ENCODE measurements at regions not wholly inside any gene's neighbourhood (a gene's known extent, or its start where the extent isn't known, plus 50 kb on each side); places are given as distances from the start of the nearest gene placed in this dataset.
"Not testable (repeated sequence)": the region's sequence is repeated elsewhere in the genome, so short reads cannot be mapped to it uniquely, and the experiment has no call there.

DNA sequence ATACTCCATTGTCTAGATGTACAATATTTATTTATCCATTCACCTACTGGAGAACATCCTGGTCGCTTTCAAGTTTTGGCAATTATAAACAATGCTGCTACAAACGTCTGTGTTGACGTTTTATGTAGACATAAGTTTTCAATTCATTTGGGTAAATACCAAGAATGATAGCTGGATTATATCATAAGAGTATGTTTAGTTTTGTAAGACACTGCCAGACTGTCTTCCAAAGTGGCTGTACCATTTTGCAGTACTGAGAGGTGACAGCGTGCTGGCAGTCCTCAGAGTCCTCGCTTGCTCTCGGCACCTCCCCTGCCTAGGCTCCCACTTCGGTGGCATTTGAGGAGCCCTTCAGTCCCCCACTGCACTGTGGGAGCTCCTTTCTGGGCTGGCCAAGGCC, 253.3 kb upstream of the INTU start:
- Mint-ChIP-seq H3K36me3 (no peaks in the 10 kb centered on the region), H3K4me3 (no peak overlapping the region), H3K4me1 (no peaks in the 10 kb centered on the region), H3K27ac (no peak overlapping the region), H3K9me3 (peaks cover 2% of the 10 kb centered on the region), H3K27me3 (no peaks in the 10 kb centered on the region)

DNA sequence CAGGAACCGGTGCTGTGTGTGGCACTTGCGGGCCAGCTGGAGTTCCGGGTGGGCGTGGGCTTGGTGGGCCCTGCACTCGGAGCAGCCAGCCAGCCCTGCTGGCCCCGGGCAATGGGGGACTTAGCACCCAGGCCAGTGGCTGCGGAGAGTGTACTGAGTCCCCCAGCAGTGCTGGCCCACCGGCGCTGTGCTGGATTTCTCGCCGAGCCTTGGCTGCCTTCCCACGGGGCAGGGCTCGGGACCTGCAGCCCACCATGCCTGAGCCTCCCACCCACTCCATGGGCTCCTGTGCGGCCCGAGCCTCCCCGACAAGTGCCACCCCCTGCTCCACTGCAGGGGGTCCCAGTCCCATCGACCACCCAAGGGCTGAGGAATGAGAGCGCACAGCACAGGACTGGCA, 252.8 kb upstream of the INTU start:
- H3K27ac Mint-ChIP-seq, H3K9me3 Mint-ChIP-seq, H3K4me1 Mint-ChIP-seq, H3K27me3 Mint-ChIP-seq, H3K4me3 Mint-ChIP-seq, H3K36me3 Mint-ChIP-seq: not testable (repeated sequence)

DNA sequence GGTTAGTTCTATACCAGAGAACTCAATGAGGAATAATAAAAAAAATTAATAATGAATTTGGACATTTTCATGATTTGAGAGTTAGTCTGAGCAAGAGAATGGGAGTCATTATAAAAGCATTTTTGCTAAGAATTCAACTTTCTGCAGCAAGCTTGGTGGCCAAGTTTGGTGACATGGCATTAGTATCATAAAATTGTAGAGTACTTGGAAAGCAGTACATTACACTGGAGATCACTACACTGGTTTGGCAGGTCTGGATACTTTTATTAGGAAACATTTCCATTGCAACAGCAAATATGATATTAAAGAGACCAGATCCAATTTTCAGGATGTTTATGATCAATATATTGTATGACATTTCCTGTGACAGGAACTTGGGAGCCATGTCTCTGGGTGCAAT, 249.1 kb upstream of the INTU start:
- Mint-ChIP-seq H3K36me3 (no peaks in the 10 kb centered on the region), H3K27me3 (no peaks in the 10 kb centered on the region), H3K27ac (no peak overlapping the region), H3K4me1 (no peaks in the 10 kb centered on the region), H3K9me3 (no peaks in the 10 kb centered on the region), H3K4me3 (no peak overlapping the region)

DNA sequence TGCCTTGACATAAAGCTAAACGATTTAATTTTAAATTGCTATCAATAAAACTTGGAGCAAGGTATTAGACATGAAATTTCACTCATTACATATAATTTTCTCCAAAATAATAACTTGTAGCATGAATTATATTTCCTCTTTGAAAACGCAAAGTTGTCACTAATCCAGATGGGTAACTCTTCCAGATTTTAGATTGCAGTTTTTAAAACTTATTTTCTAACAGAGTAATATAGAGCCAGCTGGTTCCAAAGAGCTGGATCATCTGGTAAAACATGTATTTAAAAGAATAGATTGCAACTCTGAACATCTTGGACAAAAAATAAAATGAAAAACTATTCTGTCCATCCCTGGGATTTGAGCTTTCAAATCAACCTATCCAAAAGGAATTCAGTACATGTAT, 238.2 kb upstream of the INTU start:
- no peak overlapping the region for H3K27ac Mint-ChIP-seq

DNA sequence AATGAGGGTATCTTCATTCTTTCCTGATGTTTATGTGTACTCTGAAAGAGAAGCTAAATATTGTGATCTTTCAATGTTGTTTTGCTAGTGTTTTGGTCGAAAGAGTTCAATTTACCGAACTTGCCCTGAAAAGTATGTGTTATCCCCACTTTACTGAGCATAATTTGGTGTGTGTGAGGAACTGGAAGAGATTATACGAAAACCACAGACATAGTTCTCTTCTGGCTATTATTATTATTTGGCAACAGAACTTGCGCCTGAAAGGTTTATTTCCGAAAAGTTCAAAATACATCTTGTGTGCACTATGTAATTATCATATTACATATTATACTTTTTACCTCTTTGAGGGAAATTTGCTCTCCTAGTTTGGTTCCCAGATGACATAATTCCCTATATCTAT, 232.5 kb upstream of the INTU start:
- H3K27me3 Mint-ChIP-seq, result no peaks in the 10 kb centered on the region
- no peaks in the 10 kb centered on the region for H3K36me3 Mint-ChIP-seq
- no peaks in the 10 kb centered on the region for H3K9me3 Mint-ChIP-seq
- H3K4me1 Mint-ChIP-seq, result no peaks in the 10 kb centered on the region
- no peak overlapping the region for H3K4me3 Mint-ChIP-seq
- no peak overlapping the region for H3K27ac Mint-ChIP-seq

More for the DNA sequence above, 238.2 kb upstream of the INTU start:
- H3K4me3 Mint-ChIP-seq, result no peak overlapping the region
- no peaks in the 10 kb centered on the region for H3K4me1 Mint-ChIP-seq
- H3K36me3 Mint-ChIP-seq, result no peaks in the 10 kb centered on the region
- no peaks in the 10 kb centered on the region for H3K9me3 Mint-ChIP-seq
- H3K27me3 Mint-ChIP-seq, result no peaks in the 10 kb centered on the region

DNA sequence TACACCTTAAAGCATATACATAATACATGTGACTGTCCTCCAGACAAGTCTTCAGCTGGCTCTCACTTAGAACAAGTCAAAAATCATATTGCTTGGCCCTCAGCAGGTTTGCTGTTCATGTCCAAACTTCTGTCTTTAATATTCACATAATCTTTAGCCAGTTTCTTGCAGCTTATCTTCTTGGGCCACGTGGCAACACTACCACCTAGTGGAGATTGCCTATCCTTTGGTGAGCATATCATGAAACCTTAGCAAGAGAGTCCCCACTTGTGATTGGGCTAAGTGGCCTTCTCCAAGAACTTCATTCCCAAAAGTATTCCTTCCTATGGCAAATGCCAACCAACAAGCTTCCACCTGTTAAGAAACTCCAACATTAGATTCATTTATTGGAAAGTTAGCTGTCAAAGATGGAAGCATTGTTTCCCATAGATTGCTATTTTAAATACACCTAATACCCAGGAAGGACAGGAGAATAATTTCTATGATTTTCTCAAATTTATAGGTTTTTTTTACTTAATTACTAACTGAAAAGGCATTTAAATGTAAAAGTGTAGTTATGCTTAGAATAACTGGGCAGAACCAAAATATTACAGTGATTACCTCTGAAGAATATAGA, 231.9 kb upstream of the INTU start:
- H3K4me1 Mint-ChIP-seq, result no peaks in the 10 kb centered on the region
- H3K27ac Mint-ChIP-seq, result no peak overlapping the region
- H3K36me3 Mint-ChIP-seq, result no peaks in the 10 kb centered on the region
- H3K27me3 Mint-ChIP-seq, result no peaks in the 10 kb centered on the region
- no peak overlapping the region for H3K4me3 Mint-ChIP-seq
- no peaks in the 10 kb centered on the region for H3K9me3 Mint-ChIP-seq

DNA sequence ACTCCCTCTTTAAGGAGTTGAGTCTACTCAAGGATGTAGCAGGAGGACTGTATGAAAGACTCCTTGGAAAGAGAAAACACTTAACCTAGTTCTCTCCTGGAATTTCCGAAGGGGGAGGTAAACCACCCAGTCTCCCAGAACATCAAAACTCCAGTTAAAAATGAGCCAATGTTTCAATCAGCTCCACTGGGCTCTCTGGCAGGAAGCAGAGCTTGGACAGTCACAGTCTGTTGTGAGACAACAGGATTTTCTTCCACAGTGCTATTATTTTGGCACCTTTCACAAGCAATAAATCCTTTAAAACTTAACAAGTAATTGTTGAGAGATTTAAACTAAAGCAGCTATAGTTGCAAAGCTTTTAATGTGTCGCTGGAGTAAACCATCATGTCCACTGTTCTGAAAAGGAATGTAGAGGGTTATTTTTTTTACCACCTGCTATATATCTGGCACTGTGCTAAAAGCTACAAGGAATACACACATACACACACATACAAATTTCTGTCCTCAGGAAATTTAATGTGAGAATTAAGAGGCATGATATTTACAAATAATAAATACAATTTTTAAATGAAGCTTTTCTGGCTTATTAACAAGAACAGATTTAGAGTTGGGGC, 229.2 kb upstream of the INTU start:
- Mint-ChIP-seq H3K4me1 (no peaks in the 10 kb centered on the region), H3K27ac (no peak overlapping the region)

DNA sequence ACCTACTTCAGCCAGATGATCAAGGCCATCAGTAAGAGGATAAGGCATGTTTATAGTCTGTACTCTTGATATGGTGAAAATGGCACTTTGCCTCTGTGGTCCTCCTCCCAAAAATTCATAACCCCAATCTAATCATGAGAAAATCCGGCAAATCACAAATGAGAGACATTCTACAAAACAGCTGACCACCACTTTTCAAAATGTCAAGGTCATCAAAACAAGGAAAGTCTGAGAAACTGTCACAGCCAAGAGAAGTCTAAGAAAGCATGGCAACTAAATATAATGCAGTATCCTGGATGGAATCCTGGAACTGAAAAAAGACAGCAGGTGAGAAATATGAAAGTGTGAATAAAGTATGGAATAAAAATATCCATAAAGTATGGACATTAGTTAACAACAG, 226.6 kb upstream of the INTU start:
- H3K9me3 Mint-ChIP-seq, result peaks cover 8% of the 10 kb centered on the region
- H3K36me3 Mint-ChIP-seq, result no peaks in the 10 kb centered on the region
- no peaks in the 10 kb centered on the region for H3K27me3 Mint-ChIP-seq
- no peak overlapping the region for H3K4me3 Mint-ChIP-seq
- no peaks in the 10 kb centered on the region for H3K4me1 Mint-ChIP-seq
- H3K27ac Mint-ChIP-seq, result no peak overlapping the region

More for the DNA sequence above, 229.2 kb upstream of the INTU start:
- Mint-ChIP-seq H3K9me3 (peaks cover 3% of the 10 kb centered on the region), H3K27me3 (no peaks in the 10 kb centered on the region), H3K4me3 (no peak overlapping the region), H3K36me3 (no peaks in the 10 kb centered on the region)

DNA sequence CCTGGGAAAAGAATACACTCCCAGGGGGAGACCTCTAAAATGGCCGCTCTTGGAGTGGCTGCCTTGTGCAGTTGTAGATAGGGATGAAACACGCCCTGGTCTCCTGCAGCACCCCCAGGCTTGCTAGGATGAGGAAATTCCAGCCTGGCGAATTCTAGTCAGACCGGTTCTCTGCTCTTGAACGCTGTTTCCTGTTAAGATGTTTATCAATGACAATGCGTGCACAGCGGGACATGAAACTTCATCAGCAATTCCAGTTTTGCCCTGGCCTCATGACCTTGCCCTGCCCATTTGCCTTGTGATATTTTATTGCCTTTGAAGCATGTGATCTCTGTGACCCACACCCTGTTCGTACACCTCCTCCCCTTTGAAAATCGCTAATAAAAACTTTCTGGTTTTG, 225.2 kb upstream of the INTU start:
- H3K9me3 Mint-ChIP-seq, H3K27ac Mint-ChIP-seq, H3K27me3 Mint-ChIP-seq, H3K36me3 Mint-ChIP-seq, H3K4me1 Mint-ChIP-seq, H3K4me3 Mint-ChIP-seq: not testable (repeated sequence)

DNA sequence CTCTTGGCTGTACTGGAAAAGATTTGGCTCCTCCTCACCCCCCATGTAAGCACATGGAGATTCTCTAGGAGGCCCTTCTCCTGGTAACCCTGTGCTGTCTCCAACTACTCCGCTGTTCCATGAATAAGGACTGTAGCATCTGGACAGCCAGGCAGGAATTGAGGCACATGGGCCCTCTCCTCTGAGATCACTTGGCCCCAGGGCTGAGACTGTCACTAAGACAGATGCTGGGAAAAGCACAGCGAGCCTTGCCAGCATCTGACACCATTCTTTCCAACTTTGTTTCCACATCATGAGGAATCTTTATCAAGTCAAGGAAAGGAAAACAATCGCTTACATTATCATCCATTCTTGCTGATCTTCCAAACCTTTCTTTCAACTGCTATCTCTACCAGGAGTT, 222.6 kb upstream of the INTU start:
- peaks cover 8% of the 10 kb centered on the region for H3K9me3 Mint-ChIP-seq
- no peaks in the 10 kb centered on the region for H3K36me3 Mint-ChIP-seq
- H3K27me3 Mint-ChIP-seq, result no peaks in the 10 kb centered on the region
- H3K4me3 Mint-ChIP-seq, result no peak overlapping the region
- H3K27ac Mint-ChIP-seq, result no peak overlapping the region
- no peaks in the 10 kb centered on the region for H3K4me1 Mint-ChIP-seq

DNA sequence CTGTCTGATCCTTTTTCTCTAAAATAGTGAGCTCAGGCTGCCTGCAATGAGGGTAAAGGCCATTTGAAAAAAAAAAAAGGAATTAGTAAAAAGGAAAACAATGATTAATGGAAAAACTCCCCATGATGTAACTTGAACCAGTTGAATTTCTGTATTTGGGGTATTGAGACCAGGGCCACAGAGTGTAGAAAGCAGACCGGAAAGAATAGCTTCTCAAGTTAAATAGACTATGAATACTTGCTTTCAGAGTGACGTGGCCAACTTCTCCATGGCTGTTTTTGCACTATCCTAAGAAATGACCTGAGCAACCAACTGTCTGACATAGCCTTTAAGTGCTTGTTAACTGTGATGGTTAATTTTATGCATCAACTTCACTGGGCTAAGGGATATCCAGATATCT, 222.1 kb upstream of the INTU start:
- Mint-ChIP-seq H3K4me3 (no peak overlapping the region), H3K27me3 (no peaks in the 10 kb centered on the region), H3K27ac (no peak overlapping the region), H3K36me3 (no peaks in the 10 kb centered on the region), H3K9me3 (peaks cover 8% of the 10 kb centered on the region), H3K4me1 (no peaks in the 10 kb centered on the region)

DNA sequence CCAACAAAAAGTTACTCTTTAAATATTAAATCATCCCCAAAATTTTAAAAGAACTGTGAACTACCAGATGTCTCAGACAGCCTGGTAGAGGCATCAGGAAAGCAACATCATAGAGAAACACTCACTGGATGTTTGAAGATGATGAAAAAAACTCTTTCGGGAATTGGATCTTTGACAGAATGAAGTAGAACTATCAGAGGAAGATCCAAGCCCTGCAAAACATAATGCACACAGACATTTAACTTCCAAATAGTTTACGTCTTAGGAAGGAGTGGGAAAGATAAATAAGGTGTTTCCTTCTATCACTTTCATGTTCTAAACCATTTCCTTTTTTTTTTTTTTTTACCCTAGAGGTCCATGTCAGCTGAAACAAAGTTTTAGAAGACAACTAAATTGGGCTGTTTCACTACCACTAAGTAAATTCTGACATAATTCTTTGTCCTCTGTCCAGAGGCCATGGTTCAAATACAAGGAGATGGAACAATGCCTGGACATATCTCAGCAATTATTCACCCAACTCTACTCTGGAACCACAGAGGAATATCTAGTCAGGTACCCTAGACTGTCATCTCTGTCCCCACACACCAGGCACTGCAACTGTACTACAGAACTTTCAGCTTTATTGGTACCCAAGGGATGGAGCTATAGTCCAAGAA, 217.7 kb upstream of the INTU start:
- H3K4me1 Mint-ChIP-seq, result no peaks in the 10 kb centered on the region
- peaks cover 3% of the 10 kb centered on the region for H3K27me3 Mint-ChIP-seq
- no peaks in the 10 kb centered on the region for H3K9me3 Mint-ChIP-seq
- no peak overlapping the region for H3K4me3 Mint-ChIP-seq
- no peak overlapping the region for H3K27ac Mint-ChIP-seq
- H3K36me3 Mint-ChIP-seq, result no peaks in the 10 kb centered on the region

DNA sequence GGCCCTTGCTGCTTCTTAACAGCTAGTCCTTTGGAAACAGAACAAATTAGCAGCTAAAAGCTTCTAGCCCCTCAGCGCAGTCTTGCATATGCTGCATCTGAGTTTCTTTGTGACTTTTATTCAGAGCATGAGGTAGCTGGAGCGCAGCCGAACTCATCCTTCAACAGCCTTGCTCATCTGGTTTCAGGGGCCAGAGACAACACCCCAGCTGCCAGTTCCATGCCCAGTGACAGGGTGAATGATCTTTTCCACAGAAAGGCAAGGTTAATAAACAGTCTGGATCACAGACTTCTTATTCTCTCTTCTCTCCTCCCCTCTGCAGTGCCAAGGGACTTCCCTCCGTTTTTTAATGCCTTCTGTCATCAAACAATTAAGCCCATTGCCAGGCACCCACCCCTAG, 216.6 kb upstream of the INTU start:
- Mint-ChIP-seq H3K27me3 (peaks cover 3% of the 10 kb centered on the region), H3K9me3 (no peaks in the 10 kb centered on the region), H3K36me3 (no peaks in the 10 kb centered on the region), H3K27ac (no peak overlapping the region), H3K4me3 (no peak overlapping the region), H3K4me1 (no peaks in the 10 kb centered on the region)

DNA sequence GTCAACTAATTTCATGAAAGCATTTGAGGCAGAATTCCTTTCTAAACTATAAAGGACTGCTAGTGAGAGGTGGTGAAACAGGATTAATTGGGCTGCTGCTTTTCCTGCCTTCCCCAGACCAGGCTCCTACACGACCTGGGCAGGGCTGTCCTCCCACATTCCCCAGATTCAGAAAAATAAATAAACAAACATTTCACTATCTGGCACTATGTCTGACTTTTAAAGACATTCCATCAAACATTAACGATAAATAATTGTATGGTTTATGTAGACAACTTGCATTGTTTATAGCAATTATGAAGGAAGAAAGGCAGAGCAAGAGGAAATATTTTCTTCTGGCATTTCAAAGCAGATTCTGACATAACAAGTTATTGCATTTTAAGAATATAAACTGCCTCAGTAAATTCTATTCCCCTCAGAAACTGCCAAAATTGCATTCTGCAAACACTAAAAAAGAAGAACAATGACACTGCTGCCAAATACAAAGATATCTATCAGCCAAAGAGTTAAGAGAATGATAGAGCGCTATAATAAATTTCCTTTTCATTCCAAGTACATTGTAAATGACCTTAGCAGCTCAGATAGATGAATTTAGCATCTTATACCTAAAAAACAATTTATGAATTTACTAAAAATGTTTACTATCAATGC, 214.7 kb upstream of the INTU start:
- H3K9me3 Mint-ChIP-seq, result no peaks in the 10 kb centered on the region
- no peaks in the 10 kb centered on the region for H3K36me3 Mint-ChIP-seq
- H3K4me3 Mint-ChIP-seq, result no peak overlapping the region
- no peaks in the 10 kb centered on the region for H3K4me1 Mint-ChIP-seq
- no peak overlapping the region for H3K27ac Mint-ChIP-seq
- peaks cover 3% of the 10 kb centered on the region for H3K27me3 Mint-ChIP-seq

DNA sequence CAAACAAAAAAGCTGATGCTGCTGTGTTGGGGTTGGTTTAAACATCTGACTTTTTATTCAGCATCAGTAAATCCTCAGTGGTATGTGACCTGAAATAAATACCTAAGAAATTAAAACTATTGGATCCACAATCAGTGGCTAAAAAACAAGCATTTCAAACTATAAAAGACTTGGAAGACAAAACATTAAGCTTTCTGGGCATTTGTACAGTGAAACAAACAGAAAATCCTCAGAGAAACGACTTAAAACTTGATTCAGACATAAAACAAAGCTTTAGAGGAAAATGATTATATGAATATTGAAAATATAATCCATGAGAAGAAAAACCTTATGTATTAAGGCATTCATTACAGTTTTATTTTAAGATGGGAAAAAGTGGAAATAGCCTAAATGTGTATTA, 213.3 kb upstream of the INTU start:
- Mint-ChIP-seq H3K27ac (no peak overlapping the region), H3K4me1 (no peaks in the 10 kb centered on the region), H3K4me3 (no peak overlapping the region), H3K36me3 (no peaks in the 10 kb centered on the region), H3K27me3 (peaks cover 5% of the 10 kb centered on the region), H3K9me3 (no peaks in the 10 kb centered on the region)

DNA sequence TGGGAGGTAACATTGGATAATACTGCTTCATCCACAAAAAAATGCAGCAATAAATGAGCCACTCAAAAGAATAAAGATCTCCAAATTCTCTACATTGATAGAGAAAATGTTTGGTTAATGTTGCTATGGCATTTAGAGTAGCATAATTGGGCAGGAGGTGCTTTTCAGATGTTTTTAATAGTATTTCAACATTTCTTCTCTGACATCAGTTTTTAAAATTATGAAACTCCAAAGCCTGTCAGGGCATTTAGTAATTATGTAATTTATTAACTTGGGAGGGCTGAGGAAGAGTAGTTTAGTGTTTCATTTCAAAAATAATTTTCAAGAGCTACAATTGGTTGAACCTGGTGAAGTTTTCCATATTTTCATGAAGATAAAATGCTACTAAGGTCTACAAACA, 211.3 kb upstream of the INTU start:
- Mint-ChIP-seq H3K9me3 (no peaks in the 10 kb centered on the region), H3K4me1 (no peaks in the 10 kb centered on the region), H3K36me3 (no peaks in the 10 kb centered on the region), H3K4me3 (no peak overlapping the region), H3K27ac (no peak overlapping the region), H3K27me3 (peaks cover 5% of the 10 kb centered on the region)

All from activated naive CD4-positive, alpha-beta T cell treated with anti-CD3 and anti-CD28 coated beads, Interleukin-2, amount 50 U/mL, for 24 hours (primary cell).